Gastrocnemius medialis (tissue), 4 donors: ENCODE measurements at regions not wholly inside any gene's neighbourhood (a gene's known extent, or its start where the extent isn't known, plus 50 kb on each side); places are given as distances from the start of the nearest gene placed in this dataset.

Source experiments
- ATAC-seq, 2 donors: fragments of 150-250 bp; one replicate each; pipeline ENCODE4 v1.9.1; 2016
- DNase-seq, 2 donors: peaks; one replicate each; pipeline ENCODE4 v3.0.0-alpha.2; 2019
- H3K27ac ChIP-seq, 4 donors: fragments of 200-600 bp; sonication (generic); 1 replicate in 1 of 4; 2 replicates in 3 of 4; pipeline ENCODE4 v1.5.1; 2016 to 2018; ENCODE audit warnings: mild to moderate bottlenecking in 2 of 4, moderate library complexity in 1 of 4
- H3K27me3 ChIP-seq, 3 donors: fragments of 200-600 bp; sonication (generic) in 2 of 3; 1 replicate in 1 of 3; 2 replicates in 2 of 3; pipeline versions ENCODE4 v1.5.1 to v1.6.0; 2016 to 2019; ENCODE audit warnings: mild to moderate bottlenecking in 1 of 3, moderate library complexity in 1 of 3
- H3K36me3 ChIP-seq, 2 donors: fragments of 200-600 bp; sonication (generic) in 1 of 2; one replicate each; pipeline ENCODE4 v1.5.1; 2017 to 2018
- H3K4me1 ChIP-seq, 2 donors: fragments of 200-600 bp; sonication (generic) in 1 of 2; one replicate each; pipeline ENCODE4 v1.5.1; 2016 to 2017; ENCODE audit warnings: mild to moderate bottlenecking in 2 of 2
- H3K4me3 ChIP-seq, 4 donors: fragments of 200-600 bp; sonication (generic) in 3 of 4; 1 replicate in 1 of 4; 2 replicates in 3 of 4; pipeline ENCODE4 v1.5.1; 2016 to 2019; ENCODE audit warnings: mild to moderate bottlenecking in 2 of 4
- H3K9me3 ChIP-seq, 3 donors: fragments of 200-600 bp; sonication (generic) in 2 of 3; 1 replicate in 1 of 3; 2 replicates in 2 of 3; pipeline ENCODE4 v1.5.1; 2016 to 2019
- CTCF ChIP-seq, 5 experiments: fragments of 450-650 bp in 3 of 5; fragments of 200-600 bp in 2 of 5; sonication (generic) in 2 of 5; IDR thresholded peaks in 4 of 5; conservative IDR thresholded peaks in 1 of 5; 1 replicate in 4 of 5; 2 replicates in 1 of 5; pipeline ENCODE4 v1.5.1; 2016 to 2019; ENCODE audit warnings: antibody characterized with exemption in 5 of 5, mild to moderate bottlenecking in 3 of 5, moderate library complexity in 3 of 5
- POLR2A ChIP-seq, 2 donors: fragments of 450-650 bp; IDR thresholded peaks; one replicate each; pipeline ENCODE4 v1.6.1; 2017; ENCODE audit warnings: antibody characterized with exemption in 2 of 2, mild to moderate bottlenecking in 2 of 2, moderate library complexity in 2 of 2
- in situ Hi-C, 4 donors: fragments of 200-750 bp; cut with MboI; loops; one replicate each; pipeline versions ENCODE4 v1.15.0 to v1.8.0; 2017; ENCODE audit warnings: low sequenced_read_pairs in 4 of 4
- intact Hi-C: fragments of 100-400 bp; cut with DNase I; formaldehyde crosslinking; loops from one replicate; pipeline ENCODE4 v1.15.1; 2023; ENCODE audit warnings: low total_unique reads

- in situ Hi-C loops (no loop called here), intact Hi-C loops (no loop called here)
- no peak for DNase-seq
- Histone ChIP-seq H3K4me3 (no peak overlapping the region), H3K27ac (no peak overlapping the region), H3K4me1 (no peaks in the 10 kb centered on the region), H3K36me3 (no peaks in the 10 kb centered on the region), H3K9me3 (no peaks in the 10 kb centered on the region), H3K27me3 (no peaks in the 10 kb centered on the region)
- ATAC-seq = no peak
- TF ChIP-seq CTCF (IDR thresholded peaks at IDR 0.05 in 4 of 5, conservative IDR thresholded peaks at IDR 0.05 in 1 of 5) = no peak
- no peak for TF ChIP-seq POLR2A (IDR thresholded peaks at IDR 0.05)
Measured at GRCh38 chr3:55241098-55241497, 246.0 kb downstream of the WNT5A start.

- Histone ChIP-seq H3K27me3 (no peaks in the 10 kb centered on the region), H3K4me3 (no peak overlapping the region), H3K27ac (no peak overlapping the region), H3K4me1 (no peaks in the 10 kb centered on the region), H3K36me3 (no peaks in the 10 kb centered on the region), H3K9me3 (no peaks in the 10 kb centered on the region)
- no peak for DNase-seq
- intact Hi-C loops (no loop called here), in situ Hi-C loops (no loop called here)
- TF ChIP-seq POLR2A (IDR thresholded peaks at IDR 0.05) (no peak), CTCF (IDR thresholded peaks at IDR 0.05 in 4 of 5, conservative IDR thresholded peaks at IDR 0.05 in 1 of 5) (no peak)
- no peak for ATAC-seq
Measured at GRCh38 chr3:55235416-55235815, 251.7 kb downstream of the WNT5A start.

GRCh38 chr3:55226696-55227095 is 260.4 kb downstream of the WNT5A start:
- no peaks in the 10 kb centered on the region for H3K4me1 ChIP-seq
- H3K4me3 ChIP-seq = no peak overlapping the region
- H3K9me3 ChIP-seq = no peaks in the 10 kb centered on the region
- no peaks in the 10 kb centered on the region for H3K27me3 ChIP-seq
- H3K36me3 ChIP-seq = no peaks in the 10 kb centered on the region
- H3K27ac ChIP-seq = no peak overlapping the region
- no peak for ATAC-seq
- intact Hi-C loops = no loop called here
- no peak for DNase-seq
- in situ Hi-C loops = no loop called here
- no peak for TF ChIP-seq CTCF (IDR thresholded peaks at IDR 0.05 in 4 of 5, conservative IDR thresholded peaks at IDR 0.05 in 1 of 5)
- no peak for TF ChIP-seq POLR2A (IDR thresholded peaks at IDR 0.05)

GRCh38 chr3:55218577-55218976 is 268.5 kb downstream of the WNT5A start:
- in situ Hi-C loops (no loop called here), intact Hi-C loops (no loop called here)
- Histone ChIP-seq H3K4me3 (no peak overlapping the region), H3K27ac (no peak overlapping the region), H3K36me3 (no peaks in the 10 kb centered on the region), H3K9me3 (no peaks in the 10 kb centered on the region), H3K4me1 (no peaks in the 10 kb centered on the region), H3K27me3 (no peaks in the 10 kb centered on the region)
- TF ChIP-seq CTCF (IDR thresholded peaks at IDR 0.05 in 4 of 5, conservative IDR thresholded peaks at IDR 0.05 in 1 of 5) (no peak), POLR2A (IDR thresholded peaks at IDR 0.05) (no peak)
- ATAC-seq (no peak), DNase-seq (no peak)

GRCh38 chr3:55207744-55208143 is 279.4 kb downstream of the WNT5A start:
- no peak for TF ChIP-seq CTCF (IDR thresholded peaks at IDR 0.05 in 4 of 5, conservative IDR thresholded peaks at IDR 0.05 in 1 of 5)
- TF ChIP-seq POLR2A (IDR thresholded peaks at IDR 0.05) = no peak
- intact Hi-C loops = no loop called here

More at GRCh38 chr3:55207744-55208143, 279.4 kb downstream of the WNT5A start:
- ATAC-seq (no peak), DNase-seq (no peak)
- Histone ChIP-seq H3K27me3 (no peaks in the 10 kb centered on the region), H3K27ac (no peak overlapping the region), H3K36me3 (no peaks in the 10 kb centered on the region), H3K4me3 (no peak overlapping the region), H3K4me1 (no peaks in the 10 kb centered on the region), H3K9me3 (no peaks in the 10 kb centered on the region)
- in situ Hi-C loops = no loop called here
